Umbilical cord (tissue), 1 donor: ENCODE measurements at regions not wholly inside any gene's neighbourhood (a gene's known extent, or its start where the extent isn't known, plus 50 kb on each side); places are given as distances from the start of the nearest gene placed in this dataset.
"Not testable (repeated sequence)": the region's sequence is repeated elsewhere in the genome, so short reads cannot be mapped to it uniquely, and the experiment has no call there.

ENCODE experiments used
- DNase-seq: peaks from one replicate; pipeline ENCODE4 v3.0.0-alpha.2; 2015; ENCODE audit warnings: low spot score

DNA sequence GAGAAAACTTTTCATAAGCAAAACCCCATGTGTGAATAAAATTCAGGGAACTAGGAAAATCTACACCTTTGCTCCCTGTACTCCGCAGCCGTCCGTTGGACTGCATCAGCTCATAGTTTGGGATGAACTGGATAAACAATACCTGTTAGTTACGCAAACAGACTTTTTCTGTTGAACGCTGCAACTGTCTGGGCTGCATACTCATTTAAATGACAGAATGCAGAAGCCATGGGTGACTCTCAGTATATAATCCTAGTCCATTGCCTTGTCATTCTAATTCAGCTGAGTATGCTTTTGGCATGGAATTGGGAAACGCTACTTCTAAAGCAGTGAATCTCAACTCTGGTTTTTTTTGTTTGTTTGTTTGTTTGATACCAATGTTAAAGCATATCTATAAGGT is 151.6 kb downstream of the SLITRK1 start:
- no peak for DNase-seq

DNA sequence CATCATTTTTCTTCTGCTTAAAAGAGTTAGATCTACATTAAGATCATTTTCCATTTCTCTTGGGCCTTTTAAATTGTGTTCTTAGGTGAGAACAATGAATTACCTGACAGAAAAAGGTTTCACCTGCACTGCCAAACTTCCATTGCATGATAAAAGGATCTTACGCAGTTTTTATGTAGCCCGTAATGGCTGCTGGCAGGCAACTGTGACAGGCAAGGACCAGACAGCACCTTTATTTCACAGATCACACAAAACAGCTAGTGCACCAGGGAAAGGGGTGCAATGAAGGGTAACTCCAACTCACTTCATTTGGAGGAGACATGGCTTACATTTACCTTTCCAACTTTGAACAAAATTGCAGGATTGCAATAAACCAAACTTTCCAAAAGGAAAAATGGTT is 159.8 kb downstream of the SLITRK1 start:
- no peak for DNase-seq

- no peak for DNase-seq
These were observed 166.2 kb downstream of the SLITRK1 start for GRCh38 chr13:83716121-83716520.

- no peak for DNase-seq
These were observed 168.0 kb downstream of the SLITRK1 start for GRCh38 chr13:83714236-83714635.

DNA sequence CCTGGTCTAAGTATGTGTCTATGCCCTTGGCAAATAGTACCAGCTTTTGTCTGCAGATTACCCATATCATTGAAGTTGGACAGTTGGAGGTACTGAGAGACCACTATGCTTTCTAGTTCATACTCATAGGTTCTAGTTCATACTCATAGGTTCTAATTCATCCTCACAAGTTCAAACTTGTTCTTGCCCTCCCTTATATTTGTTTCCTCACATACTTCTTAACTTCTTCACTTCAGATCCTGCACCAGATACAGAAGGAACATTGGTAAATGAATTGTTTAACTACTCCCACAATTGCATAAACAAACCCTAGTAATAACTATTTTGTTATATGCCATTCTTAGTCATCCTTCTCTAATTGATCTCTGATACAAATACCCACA is 172.2 kb downstream of the SLITRK1 start:
- DNase-seq, result no peak

- DNase-seq, result no peak
These were observed 172.7 kb downstream of the SLITRK1 start for GRCh38 chr13:83709426-83710132.

DNA sequence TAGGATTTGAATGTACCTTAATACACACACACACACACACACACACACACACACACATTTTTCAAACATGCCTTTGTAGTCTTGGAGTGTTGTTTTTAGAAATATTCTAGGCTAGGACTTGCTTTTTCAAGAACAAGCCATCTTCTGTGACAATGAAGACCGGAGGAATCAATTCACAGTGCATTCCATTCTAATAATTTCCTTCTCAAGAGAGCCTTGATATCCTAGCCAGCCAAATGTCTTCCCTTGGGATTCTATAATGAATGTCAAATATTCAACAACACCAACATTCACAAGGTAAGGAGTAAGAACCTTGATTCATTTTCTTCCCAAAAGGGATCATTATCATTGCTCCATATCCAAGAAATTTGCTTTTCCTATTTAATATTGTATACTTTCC is 180.3 kb downstream of the SLITRK1 start:
- no peak for DNase-seq

GRCh38 chr13:83692800-83693199 is 189.5 kb downstream of the SLITRK1 start:
- DNase-seq, result no peak

DNA sequence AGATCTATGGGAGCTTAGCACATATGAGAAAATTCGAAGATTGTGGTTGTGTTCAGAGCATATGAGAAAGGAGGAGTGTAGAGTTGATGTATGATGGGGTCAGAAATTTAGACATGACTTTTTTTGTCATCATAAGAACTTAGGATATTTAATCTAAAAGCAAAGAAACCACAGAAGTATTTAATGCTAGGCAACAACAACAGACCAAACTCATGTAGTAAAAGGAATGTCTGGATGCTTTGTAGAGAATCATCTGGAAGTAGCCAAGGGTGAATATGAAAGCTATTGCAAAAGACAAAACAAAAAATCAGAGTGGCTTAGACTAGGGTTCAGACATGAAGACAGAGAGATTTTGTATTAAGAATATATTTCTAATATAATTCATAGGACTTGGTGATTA is 190.3 kb downstream of the SLITRK1 start:
- DNase-seq, result no peak

GRCh38 chr13:83681547-83681946 is 200.7 kb downstream of the SLITRK1 start:
- no peak for DNase-seq

DNA sequence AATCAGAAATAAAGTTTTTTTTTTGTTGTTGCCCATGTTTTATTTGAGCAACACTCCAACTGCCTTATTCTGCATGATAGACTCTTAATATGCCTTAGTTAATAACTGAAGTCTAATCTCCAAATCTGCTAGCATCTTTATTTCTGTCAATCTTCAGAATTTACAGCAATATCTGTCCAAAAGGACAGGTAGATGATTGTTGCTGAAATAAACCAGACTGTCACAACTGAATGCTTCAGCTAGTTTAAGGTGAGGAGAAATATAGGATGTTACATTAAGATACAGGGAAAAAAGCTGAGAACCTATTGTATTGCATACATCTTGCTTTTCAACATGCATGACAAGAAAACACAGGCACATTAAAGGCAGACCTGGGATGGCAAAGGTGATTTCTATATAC is 204.3 kb downstream of the SLITRK1 start:
- DNase-seq, result no peak

GRCh38 chr13:83672612-83673011 is 209.7 kb downstream of the SLITRK1 start:
- no peak for DNase-seq

GRCh38 chr13:83667606-83668005 is 214.7 kb downstream of the SLITRK1 start:
- no peak for DNase-seq

GRCh38 chr13:83666141-83666540 is 216.1 kb downstream of the SLITRK1 start:
- peak; percentile 10 for DNase-seq

DNA sequence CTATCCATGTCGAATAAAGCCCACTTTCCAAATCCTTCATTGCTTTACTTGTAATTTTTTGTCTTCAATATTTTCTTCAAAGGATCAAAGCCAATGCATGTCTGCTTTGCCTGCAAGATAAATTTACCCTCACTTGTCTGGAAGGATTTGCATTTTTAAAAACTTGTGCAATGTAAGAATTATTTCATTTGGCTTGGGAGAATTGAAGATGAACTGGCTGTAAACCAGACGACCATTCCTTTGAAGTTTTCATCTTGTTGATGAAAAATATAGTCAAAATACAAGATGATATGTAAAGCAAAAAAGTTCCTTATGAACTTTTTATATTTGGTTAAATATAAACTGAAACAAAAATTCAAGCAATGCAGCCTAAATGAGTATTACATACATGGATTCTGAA is 225.0 kb downstream of the SLITRK1 start:
- no peak for DNase-seq

GRCh38 chr13:83642617-83643016 is 239.7 kb downstream of the SLITRK1 start:
- not testable (repeated sequence) for DNase-seq

- no peak for DNase-seq
These were observed 247.7 kb downstream of the SLITRK1 start for GRCh38 chr13:83634601-83635000.

DNA sequence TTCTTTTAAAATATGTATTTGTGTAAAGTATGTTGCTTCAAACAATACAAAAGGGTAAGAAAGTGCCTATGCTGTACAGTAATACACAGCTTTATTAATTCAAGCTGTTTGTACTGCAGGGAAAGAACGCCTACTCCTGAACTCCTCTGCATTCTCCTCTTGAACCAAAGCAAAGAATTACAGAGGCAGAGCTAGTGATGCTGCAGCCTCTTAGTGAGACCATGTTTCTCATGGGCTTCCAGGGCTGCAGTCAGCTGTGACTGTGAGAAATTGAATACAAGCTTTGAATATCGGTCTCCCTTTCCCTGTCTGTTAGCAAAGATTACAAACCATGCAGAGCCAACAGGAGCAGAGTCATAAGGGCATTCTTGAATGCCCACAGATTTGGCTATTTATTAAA is 248.5 kb downstream of the SLITRK1 start:
- DNase-seq, result no peak

DNA sequence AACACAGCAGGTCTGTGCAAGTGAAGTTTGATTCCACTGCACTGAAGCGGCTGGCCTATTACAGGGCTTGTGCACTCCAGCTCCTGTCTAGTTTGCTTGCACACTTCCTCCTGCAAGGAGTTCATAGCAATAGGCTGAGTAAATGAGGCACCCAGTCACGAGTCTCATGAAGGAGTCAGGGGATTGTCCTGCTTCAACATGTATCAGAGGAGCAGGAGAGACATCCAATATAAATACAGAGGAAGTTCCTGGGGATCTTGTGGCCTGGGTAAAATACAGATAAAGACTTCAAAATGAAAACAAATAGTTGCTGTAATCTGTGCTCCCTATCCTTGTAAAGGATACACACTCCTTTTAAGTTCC is 259.9 kb downstream of the SLITRK1 start:
- DNase-seq, result no peak

GRCh38 chr13:83621765-83622421 is 260.4 kb downstream of the SLITRK1 start:
- no peak for DNase-seq

DNA sequence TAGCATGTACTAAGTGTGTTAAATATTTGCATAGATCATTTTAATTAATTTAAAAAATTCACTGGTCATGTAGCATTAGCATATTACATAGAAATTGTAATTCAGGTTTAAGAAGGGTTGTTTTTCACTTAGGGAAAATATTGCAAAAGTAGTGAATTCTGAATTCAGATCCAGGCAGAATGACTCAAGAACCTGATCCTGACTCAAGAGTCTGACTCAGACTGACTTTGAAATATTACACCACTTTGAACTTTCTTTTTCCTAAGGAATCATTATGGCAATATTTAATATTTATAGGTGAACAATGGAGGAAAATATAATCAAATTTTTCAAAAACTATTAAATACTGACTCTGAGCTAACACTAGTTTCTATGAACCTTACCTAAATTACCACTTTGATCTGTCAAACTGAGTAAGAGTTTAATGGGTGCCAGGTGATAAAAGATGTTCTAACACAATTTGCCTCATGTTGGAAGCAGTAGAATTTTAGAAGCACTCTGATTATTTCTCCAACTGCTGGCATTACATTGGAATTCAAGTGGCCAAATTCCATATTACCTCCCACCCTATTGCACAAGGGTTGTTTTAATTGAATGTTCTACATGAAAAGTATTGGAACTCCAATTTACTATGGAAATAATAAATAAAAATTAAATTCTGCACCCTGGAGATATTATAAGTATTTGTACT is 261.6 kb downstream of the SLITRK1 start:
- DNase-seq, result no peak

GRCh38 chr13:83618966-83619365 is 263.3 kb downstream of the SLITRK1 start:
- DNase-seq, result no peak

GRCh38 chr13:83613524-83613923 is 268.8 kb downstream of the SLITRK1 start:
- DNase-seq, result no peak
